HL-60/S4 treated with retinoic acid at 250 ng/mL for 4 days and 3 days (cell line): ENCODE measurements at regions not wholly inside any gene's neighbourhood (a gene's known extent, or its start where the extent isn't known, plus 50 kb on each side); places are given as distances from the start of the nearest gene placed in this dataset.

Source experiments
- in situ Hi-C: fragments of 300-500 bp; cut with MboI; formaldehyde crosslinking; loops from 2 replicates; pipeline ENCODE4 v1.7.0; 2022; ENCODE audit warnings: low sequenced_read_pairs

DNA sequence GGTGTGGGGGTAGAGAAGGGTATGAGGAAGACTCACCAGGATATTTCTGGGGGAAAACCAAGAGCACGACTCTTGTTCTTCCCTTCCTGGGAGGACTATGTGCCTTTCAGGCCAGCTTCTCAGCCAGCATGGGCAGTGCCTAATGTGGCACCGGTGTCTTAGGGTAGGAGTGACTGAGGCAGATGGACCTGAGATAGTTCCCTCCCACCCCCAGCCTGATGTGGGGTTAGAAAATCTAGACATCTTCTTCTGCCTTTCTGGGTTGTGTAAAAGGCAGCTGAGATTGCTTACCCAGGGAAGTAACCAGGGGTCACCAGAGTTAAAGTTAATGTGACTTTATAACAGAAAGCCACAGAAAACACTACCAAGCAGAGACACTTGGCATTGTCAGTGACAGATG lies 127.3 kb downstream of the TMA16 start:
- in situ Hi-C loops, result no loop called here

- in situ Hi-C loops, result no loop called here
Observed at GRCh38 chr4:163622379-163623035, 128.0 kb downstream of the TMA16 start.

GRCh38 chr4:163623787-163624186 lies 129.3 kb downstream of the TMA16 start:
- in situ Hi-C loops, result no loop called here

- in situ Hi-C loops, result no loop called here
Observed at GRCh38 chr4:163624727-163625126, 130.2 kb downstream of the TMA16 start.

DNA sequence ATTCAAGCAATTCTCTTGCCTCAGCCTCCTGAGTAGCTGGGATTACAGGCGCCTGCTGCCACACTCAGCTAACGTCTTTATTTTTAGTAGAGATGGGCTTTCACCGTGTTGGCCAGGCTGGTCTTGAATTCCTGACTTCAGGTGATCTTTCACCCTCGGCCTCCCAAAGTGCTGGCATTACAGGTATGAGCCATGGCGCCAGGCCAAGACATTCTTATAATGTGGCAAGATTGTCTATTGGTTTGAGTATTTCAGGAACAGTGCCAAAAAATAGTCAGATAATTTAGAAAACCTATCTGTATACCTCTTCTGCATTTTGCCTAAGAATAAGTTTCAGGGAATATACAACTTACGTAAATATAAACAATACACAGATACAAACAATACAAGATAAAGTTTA lies 136.8 kb downstream of the TMA16 start:
- in situ Hi-C loops, result no loop called here

DNA sequence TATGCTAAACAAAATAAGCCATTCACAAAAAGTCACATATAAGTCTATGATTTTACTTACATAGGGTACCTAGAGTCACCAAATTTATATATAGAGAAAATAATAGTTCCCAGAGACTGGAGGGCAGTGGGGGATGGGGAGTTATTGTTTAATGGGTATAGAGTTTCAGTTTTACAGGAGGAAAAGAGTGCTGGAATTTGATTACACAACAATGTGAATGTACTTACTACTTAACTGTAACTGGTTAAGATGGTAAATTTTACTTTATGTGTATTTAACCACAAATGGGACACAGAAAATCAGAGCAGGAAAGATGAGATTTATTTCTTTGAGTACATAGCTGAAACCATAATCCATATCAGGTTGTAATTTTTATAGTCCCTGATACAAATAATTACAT lies 144.4 kb downstream of the TMA16 start:
- in situ Hi-C loops, result no loop called here

DNA sequence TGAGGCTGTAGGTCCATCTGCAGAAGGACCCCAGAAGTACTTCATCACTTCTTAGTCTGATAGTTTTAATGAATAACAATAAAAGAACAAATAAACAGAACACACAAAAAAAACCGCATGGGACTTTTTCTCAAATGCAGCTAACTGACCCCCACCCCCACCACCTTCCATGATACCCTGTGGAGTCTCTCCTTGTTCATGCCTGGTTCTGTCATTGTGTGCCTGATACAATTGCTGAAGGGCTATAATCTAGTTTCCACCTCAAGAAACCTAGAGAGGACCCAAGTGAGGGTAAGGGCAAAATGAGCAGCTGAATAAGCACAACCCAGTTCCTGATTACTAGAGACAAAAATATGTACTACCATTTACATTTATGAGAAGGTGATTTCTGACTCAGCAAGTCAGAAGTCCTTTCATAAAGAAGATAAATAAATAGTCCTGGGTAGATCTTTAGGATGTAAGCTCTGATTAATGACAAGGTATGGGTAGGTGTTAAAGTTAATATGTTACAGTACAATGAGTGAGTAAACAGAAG lies 155.1 kb downstream of the TMA16 start:
- in situ Hi-C loops, result no loop called here

DNA sequence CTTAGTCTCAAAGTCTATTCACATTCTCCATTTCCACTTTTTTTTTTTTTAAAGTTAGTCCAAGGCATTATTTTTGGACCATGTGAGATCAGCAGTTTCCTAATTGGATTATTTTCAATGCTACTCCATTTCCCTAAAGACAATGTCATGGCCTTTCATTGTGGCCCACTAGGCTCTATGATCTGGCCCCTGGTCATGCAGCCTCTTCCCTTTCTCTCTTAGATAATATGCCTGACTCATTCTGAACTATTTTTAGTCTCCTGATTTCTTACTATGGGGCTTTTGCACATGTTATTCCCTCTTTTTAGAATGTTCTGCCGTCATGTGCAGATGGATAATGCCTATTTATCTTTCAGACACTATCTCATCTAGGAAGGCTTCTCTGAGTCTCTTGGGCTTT lies 157.3 kb downstream of the TMA16 start:
- in situ Hi-C loops, result no loop called here

DNA sequence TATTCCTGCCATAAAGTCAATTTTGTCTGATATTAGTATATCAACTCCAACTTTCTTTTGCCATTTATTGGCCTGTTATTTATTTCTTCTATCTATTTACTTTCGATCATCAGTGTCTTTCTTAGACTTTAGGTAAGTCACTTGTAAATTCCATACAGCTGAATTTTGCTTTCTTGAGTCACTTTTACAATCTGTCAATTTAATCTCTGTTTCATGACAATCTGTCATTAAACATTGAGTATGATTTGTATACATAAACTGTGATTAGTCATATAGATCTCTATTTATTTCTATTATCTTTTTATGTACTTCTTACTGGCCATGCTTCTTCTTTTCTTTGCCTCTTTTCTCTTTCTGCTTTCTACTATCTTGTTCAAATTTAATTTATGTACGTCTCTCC lies 160.1 kb downstream of the TMA16 start:
- in situ Hi-C loops, result no loop called here

DNA sequence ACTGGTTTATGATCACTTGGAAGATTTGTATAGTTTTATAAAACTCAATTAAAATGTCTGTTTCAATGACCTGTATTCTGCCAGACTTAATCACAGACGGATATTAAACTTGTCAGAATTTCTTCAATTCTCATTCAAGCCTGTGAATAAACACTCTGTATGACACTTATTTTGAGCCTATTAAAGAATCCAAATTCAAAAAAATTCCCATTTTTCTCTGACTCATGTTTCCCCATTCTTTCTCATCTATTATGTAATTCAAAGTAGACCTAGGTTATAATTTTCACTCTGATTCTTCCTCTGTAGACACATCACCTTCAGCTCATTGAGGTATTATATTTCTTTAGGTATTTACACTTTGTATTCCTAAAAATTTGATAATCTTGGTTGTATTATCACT lies 166.1 kb downstream of the TMA16 start:
- in situ Hi-C loops, result no loop called here

- in situ Hi-C loops, result no loop called here
Observed at GRCh38 chr4:163662768-163663167, 168.3 kb downstream of the TMA16 start.

DNA sequence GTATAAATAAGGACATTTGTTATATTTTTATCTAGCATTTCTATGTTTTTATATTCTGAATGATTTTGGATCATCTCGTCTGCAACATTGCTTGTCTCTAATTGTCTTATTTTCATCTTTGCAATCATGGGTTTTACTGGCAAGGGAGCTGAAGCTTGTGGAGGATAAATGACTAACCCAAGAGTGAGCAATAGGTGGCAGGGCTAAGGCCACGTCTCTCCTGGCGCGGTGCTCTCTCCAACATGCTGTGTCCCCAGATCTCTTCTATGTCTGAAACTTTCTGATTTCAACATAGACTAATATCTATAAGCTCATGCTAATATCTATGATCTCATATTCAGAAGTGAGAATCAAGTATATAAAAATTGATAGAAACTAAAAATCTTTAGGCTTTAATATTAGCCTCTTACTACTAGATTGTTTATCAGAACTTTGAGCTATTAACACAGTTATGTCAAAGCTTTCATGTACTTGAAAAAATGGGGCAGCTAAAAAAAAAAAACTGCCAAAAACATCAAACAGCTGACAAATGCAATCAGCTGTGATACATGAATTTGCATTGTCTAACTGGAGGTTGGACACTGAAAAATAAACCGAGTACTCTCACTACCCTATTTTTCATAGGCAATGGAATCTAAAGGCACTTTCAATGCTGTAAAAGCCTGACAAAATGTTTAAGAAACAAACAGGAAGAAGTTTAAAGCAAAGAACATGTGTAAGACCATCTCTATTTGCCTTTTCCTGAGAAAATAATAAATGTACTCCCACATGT lies 169.2 kb downstream of the TMA16 start:
- in situ Hi-C loops, result no loop called here

- in situ Hi-C loops, result no loop called here
Observed at GRCh38 chr4:163665101-163665500, 170.6 kb downstream of the TMA16 start.

GRCh38 chr4:163665521-163666331 lies 171.2 kb downstream of the TMA16 start:
- in situ Hi-C loops, result no loop called here

GRCh38 chr4:163666332-163666873 lies 171.9 kb downstream of the TMA16 start:
- in situ Hi-C loops, result no loop called here

DNA sequence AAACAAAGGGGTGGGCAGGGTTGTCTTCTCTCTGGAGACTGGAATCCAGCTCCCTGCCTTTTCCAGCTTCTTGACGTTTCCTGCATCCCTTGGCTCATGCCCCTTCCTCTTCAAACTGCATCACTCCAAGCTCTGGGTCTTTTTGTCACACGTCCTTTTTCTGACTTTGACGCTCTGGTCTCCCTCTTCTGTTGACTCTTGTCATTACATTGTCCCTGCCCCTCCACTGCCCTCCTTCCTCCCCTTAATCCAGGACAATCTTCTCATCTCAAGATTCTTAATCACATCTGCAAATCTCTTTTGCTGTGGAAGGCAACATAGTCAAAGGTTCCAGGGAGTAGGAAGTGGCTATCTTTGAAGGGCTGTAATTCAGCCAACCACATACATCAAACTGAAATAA lies 178.3 kb downstream of the TMA16 start:
- in situ Hi-C loops, result loop anchor here (10.0 kb wide), 1 partner anchor 118 kb away; no protein-coding TSS in a partner anchor

- in situ Hi-C loops, result loop anchor here (10.0 kb wide), 1 partner anchor 119 kb away; no protein-coding TSS in a partner anchor
Observed at GRCh38 chr4:163673848-163674697, 179.6 kb downstream of the TMA16 start.

DNA sequence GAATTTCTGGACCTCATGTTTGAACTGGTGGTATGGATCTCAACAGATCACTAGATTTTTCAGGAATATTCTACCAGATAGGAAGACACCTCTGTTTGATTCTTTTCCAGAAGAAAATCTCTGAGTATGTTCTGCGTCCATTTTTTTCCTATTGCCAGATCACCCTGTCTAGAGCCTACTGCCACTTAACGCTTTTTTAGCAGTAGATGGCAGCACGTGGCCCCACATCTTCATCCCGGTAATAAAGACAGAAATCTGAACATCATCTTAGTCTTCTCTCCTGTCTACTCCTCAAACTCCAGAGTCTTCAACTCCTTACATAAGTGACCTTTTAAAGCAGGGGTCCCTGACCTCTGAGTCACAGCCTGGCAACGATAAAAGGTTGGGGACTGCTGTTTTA lies 184.7 kb downstream of the TMA16 start:
- in situ Hi-C loops, result loop anchor here (10.0 kb wide), 1 partner anchor 124 kb away; no protein-coding TSS in a partner anchor

GRCh38 chr4:163680386-163681098 lies 186.1 kb downstream of the TMA16 start:
- in situ Hi-C loops, result no loop called here
